CD4-positive, alpha-beta T cell treated with Interleukin-1 beta for 1 hour (primary cell): ENCODE measurements at regions not wholly inside any gene's neighbourhood (a gene's known extent, or its start where the extent isn't known, plus 50 kb on each side); places are given as distances from the start of the nearest gene placed in this dataset.
A peak's percentile ranks its signal among the peaks of the same experiment; 100 is the strongest.
"Not testable (repeated sequence)": the region's sequence is repeated elsewhere in the genome, so short reads cannot be mapped to it uniquely, and the experiment has no call there.

Experiments used
- DNase-seq, 2 donors: peaks; one replicate each; pipeline ENCODE4 v3.0.0-alpha.2; 2020 to 2022

GRCh38 chr4:144799486-144799885, 153.5 kb downstream of the HHIP start:
- DNase-seq = no peak

- DNase-seq = no peak
Measured at GRCh38 chr4:144801731-144802130, 155.8 kb downstream of the HHIP start.

- no peak for DNase-seq
Measured at GRCh38 chr4:144808034-144808433, 162.1 kb downstream of the HHIP start.

- DNase-seq = no peak
Measured at GRCh38 chr4:144809056-144809640, 163.2 kb downstream of the HHIP start.

- DNase-seq = no peak
Measured at GRCh38 chr4:144816668-144817067, 170.7 kb downstream of the HHIP start.

- no peak for DNase-seq
Measured at GRCh38 chr4:144817081-144817480, 171.1 kb downstream of the HHIP start.

GRCh38 chr4:144818136-144818535, 172.2 kb downstream of the HHIP start:
- no peak for DNase-seq

GRCh38 chr4:144819591-144819990, 173.6 kb downstream of the HHIP start:
- no peak for DNase-seq

- DNase-seq = no peak
Measured at GRCh38 chr4:144820011-144820727, 174.2 kb downstream of the HHIP start.

GRCh38 chr4:144820728-144821085, 174.8 kb downstream of the HHIP start:
- DNase-seq = no peak

GRCh38 chr4:144831971-144832370, 186.0 kb downstream of the HHIP start:
- no peak for DNase-seq

GRCh38 chr4:144845411-144845810, 199.5 kb downstream of the HHIP start:
- no peak for DNase-seq

GRCh38 chr4:144851948-144852347, 206.0 kb downstream of the HHIP start:
- DNase-seq = no peak

GRCh38 chr4:144861471-144861870, 215.5 kb downstream of the HHIP start:
- DNase-seq = no peak

- DNase-seq = no peak
Measured at GRCh38 chr4:144862210-144862609, 216.3 kb downstream of the HHIP start.

- not testable (repeated sequence) for DNase-seq
Measured at GRCh38 chr4:144864891-144865290, 218.9 kb downstream of the HHIP start.

- no peak for DNase-seq
Measured at GRCh38 chr4:144868309-144868708, 222.4 kb downstream of the HHIP start.

- no peak for DNase-seq
Measured at GRCh38 chr4:144872508-144873225, 225.3 kb downstream of the ANAPC10 start.

GRCh38 chr4:144873226-144873990, 224.6 kb downstream of the ANAPC10 start:
- no peak for DNase-seq

- DNase-seq = peak in 1 of 2 donors; percentile 0
Measured at GRCh38 chr4:144894573-144894972, 203.4 kb downstream of the ANAPC10 start.

GRCh38 chr4:144899393-144899792, 198.6 kb downstream of the ANAPC10 start:
- no peak for DNase-seq

GRCh38 chr4:144901141-144901540, 196.9 kb downstream of the ANAPC10 start:
- DNase-seq = no peak

- no peak for DNase-seq
Measured at GRCh38 chr4:144902614-144903013, 195.4 kb downstream of the ANAPC10 start.
